VCaP (cell line): ENCODE measurements at regions not wholly inside any gene's neighbourhood (a gene's known extent, or its start where the extent isn't known, plus 50 kb on each side); places are given as distances from the start of the nearest gene placed in this dataset.

ENCODE experiments used
- H3K27ac ChIP-seq: fragments of 450-650 bp; 2 replicates; pipeline ENCODE4 v1.5.1; 2017
- CTCF ChIP-seq: fragments of 450-650 bp; conservative IDR thresholded peaks from 2 replicates; pipeline ENCODE4 v1.5.1; 2017; ENCODE audit warnings: mild to moderate bottlenecking, moderate library complexity

DNA sequence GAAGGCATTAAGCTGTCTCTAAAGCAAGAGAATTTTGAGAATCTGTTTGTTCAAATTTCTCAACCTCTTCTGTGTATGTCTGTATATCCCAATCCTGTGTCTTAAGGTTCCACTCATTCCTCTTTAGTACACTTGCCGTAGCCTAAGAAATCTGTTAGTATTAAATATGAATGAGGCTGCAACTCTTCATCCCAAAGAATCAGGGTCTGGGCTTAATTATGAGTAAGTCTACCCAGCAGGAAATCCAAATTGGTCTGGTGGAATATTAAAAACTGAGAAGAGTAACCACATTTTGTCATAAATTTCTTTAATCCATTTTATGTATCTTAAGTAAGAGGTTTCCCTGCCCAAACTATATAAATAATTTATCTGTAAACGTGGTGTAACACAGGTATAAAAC lies 1171.2 kb downstream of the CDH12 start:
- no peak for TF ChIP-seq CTCF

DNA sequence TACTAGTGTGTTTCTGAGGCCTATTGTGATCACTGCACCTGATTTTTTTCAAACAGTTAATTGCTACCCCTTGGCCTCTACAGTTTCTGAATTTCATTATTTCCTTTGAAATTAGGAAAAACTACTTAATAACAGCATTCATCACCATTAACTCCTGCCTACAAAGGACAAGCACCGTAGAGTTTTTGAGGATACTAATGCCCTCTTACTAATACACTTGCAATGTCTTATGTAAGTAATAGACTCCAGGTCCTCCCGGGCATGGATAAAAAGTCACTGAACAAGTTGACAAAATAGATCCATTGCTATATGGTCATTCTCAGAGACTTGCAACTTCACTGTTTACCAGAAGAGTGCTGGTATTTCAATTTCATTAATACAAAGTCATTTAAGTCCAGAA lies 1172.5 kb downstream of the CDH12 start:
- no peak overlapping the region for H3K27ac ChIP-seq
- TF ChIP-seq CTCF, result no peak

More for the DNA sequence above, 1171.2 kb downstream of the CDH12 start:
- H3K27ac ChIP-seq, result no peak overlapping the region

DNA sequence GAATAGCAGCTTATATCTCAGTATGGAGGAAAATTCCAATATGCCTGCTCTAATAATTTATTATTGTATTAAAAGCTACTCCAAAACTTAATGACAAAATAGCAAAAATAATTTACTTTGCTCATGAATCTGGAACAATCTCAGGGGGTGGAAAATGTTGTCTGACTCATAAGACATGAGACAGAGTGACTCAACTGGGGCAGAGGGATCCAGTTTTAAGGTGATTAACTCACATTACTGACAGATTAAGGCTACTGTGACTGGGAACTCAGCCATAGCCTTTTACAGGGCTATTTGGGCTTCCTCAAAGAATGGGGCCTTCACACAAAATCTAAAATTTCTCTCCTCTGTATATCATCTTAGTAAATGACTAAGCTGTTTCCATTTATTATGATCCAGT lies 1172.9 kb downstream of the CDH12 start:
- H3K27ac ChIP-seq, result no peak overlapping the region
- no peak for TF ChIP-seq CTCF

GRCh38 chr5:21678526-21678925 lies 1174.6 kb downstream of the CDH12 start:
- no peak overlapping the region for H3K27ac ChIP-seq
- no peak for TF ChIP-seq CTCF

DNA sequence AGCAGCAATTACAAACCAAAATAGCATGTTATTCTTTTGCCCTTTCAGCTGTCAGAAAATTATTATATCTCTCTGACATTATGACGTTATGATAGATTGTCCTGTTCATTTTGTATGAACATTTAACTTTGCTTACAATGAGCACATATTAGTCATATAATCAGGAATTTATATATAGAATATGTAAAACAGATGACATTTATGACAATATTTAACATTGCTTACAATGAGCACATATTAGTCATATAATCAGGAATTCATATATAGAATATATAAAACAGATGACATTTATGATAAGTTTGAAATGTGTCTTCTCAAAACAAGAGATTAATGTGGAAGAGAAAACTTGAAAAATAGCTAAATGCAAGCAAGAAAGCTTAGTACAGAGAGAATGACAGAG lies 1180.2 kb downstream of the CDH12 start:
- H3K27ac ChIP-seq, result no peak overlapping the region
- TF ChIP-seq CTCF, result no peak

DNA sequence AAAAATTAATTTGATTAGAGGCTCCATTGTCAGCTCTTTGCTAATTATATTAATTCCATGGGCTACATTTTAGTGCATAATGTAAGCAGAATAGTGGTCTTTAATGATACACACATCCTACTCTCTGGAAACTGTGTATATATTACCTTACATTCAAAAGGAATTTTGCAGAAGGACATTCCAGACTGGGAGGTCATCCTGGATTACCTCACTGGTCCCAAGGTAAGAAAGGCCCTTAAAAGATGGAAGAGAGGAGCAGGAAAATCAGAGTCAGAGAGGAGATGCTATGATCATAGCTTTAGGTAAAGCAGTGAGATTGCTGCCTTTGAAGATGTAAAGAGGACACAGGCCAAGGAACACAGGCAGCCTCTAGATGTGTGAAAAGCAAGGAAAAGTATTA lies 1180.8 kb downstream of the CDH12 start:
- no peak for TF ChIP-seq CTCF
- no peak overlapping the region for H3K27ac ChIP-seq

- no peak overlapping the region for H3K27ac ChIP-seq
- no peak for TF ChIP-seq CTCF
These were observed 1187.6 kb downstream of the CDH12 start for GRCh38 chr5:21665524-21665923.

GRCh38 chr5:21663082-21663481 lies 1190.1 kb downstream of the CDH12 start:
- no peak for TF ChIP-seq CTCF
- H3K27ac ChIP-seq, result no peak overlapping the region
